HG02852 (cell line): ENCODE measurements at regions not wholly inside any gene's neighbourhood (a gene's known extent, or its start where the extent isn't known, plus 50 kb on each side); places are given as distances from the start of the nearest gene placed in this dataset.
"Not testable (repeated sequence)": the region's sequence is repeated elsewhere in the genome, so short reads cannot be mapped to it uniquely, and the experiment has no call there.

ENCODE experiments used
- ATAC-seq: cut with Tn5 transposase; IDR thresholded peaks from one replicate; pipeline ENCODE4 v1.9.1; 2021; ENCODE audit warnings: mild to moderate bottlenecking, moderate library complexity; ENCODE audit not compliant: unreplicated experiment

- no peak for ATAC-seq
These were observed 134.8 kb upstream of the TNFSF4 start for GRCh38 chr1:173341971-173342370.

GRCh38 chr1:173342736-173343135 is 134.4 kb upstream of the PRDX6 start:
- no peak for ATAC-seq

- no peak for ATAC-seq
These were observed 132.9 kb upstream of the PRDX6 start for GRCh38 chr1:173344034-173344743.

- ATAC-seq, result no peak
These were observed 129.8 kb upstream of the PRDX6 start for GRCh38 chr1:173347282-173347818.

- not testable (repeated sequence) for ATAC-seq
These were observed 124.5 kb upstream of the PRDX6 start for GRCh38 chr1:173352635-173353034.

- ATAC-seq, result no peak
These were observed 123.8 kb upstream of the PRDX6 start for GRCh38 chr1:173353350-173353749.

- ATAC-seq, result no peak
These were observed 122.2 kb upstream of the PRDX6 start for GRCh38 chr1:173354937-173355280.

GRCh38 chr1:173355281-173356031 is 121.7 kb upstream of the PRDX6 start:
- peak; percentile 73 for ATAC-seq

- ATAC-seq, result peak; percentile 52
These were observed 120.9 kb upstream of the PRDX6 start for GRCh38 chr1:173356191-173356762.

- no peak for ATAC-seq
These were observed 116.6 kb upstream of the PRDX6 start for GRCh38 chr1:173360487-173361063.

- ATAC-seq, result no peak
These were observed 114.6 kb upstream of the PRDX6 start for GRCh38 chr1:173362543-173362942.

- no peak for ATAC-seq
These were observed 112.3 kb upstream of the PRDX6 start for GRCh38 chr1:173364827-173365226.

- ATAC-seq, result no peak
These were observed 111.8 kb upstream of the PRDX6 start for GRCh38 chr1:173365341-173365740.

- no peak for ATAC-seq
These were observed 110.0 kb upstream of the PRDX6 start for GRCh38 chr1:173367136-173367535.

GRCh38 chr1:173370586-173370985 is 106.5 kb upstream of the PRDX6 start:
- not testable (repeated sequence) for ATAC-seq

GRCh38 chr1:173376065-173376464 is 101.1 kb upstream of the PRDX6 start:
- not testable (repeated sequence) for ATAC-seq

- no peak for ATAC-seq
These were observed 99.9 kb upstream of the PRDX6 start for GRCh38 chr1:173377266-173377665.

- ATAC-seq, result no peak
These were observed 93.8 kb upstream of the PRDX6 start for GRCh38 chr1:173383351-173383750.

- no peak for ATAC-seq
These were observed 88.8 kb upstream of the PRDX6 start for GRCh38 chr1:173388352-173388751.

- ATAC-seq, result no peak
These were observed 84.1 kb upstream of the PRDX6 start for GRCh38 chr1:173392895-173393658.

GRCh38 chr1:173393659-173394000 is 83.5 kb upstream of the PRDX6 start:
- ATAC-seq, result no peak
